ENCODE measurements at regions not wholly inside any gene's neighbourhood (a gene's known extent, or its start where the extent isn't known, plus 50 kb on each side); places are given as distances from the start of the nearest gene placed in this dataset.

GRCh38 chr15:57902155-57902554 lies 163.4 kb downstream of the ALDH1A2 start:
- TF ChIP-seq POLR2A (IDR thresholded peaks at IDR 0.05) (no peak), CTCF (IDR thresholded peaks at IDR 0.05) (no peak)
- 78 to 91% methylated on average over 1 of the region's 1 CpG for WGBS, 2 donors
- Histone ChIP-seq H3K27me3 (no peaks in the 10 kb centered on the region), H3K9me3 (no peaks in the 10 kb centered on the region), H3K4me3 (no peak overlapping the region), H3K36me3 (no peaks in the 10 kb centered on the region), H3K27ac (no peak overlapping the region), H3K4me1 (no peaks in the 10 kb centered on the region)
- no peak for DNase-seq
- intact Hi-C loops (cut with DNase I) = no loop called here
